Left lung (tissue), 4 donors: ENCODE measurements at regions not wholly inside any gene's neighbourhood (a gene's known extent, or its start where the extent isn't known, plus 50 kb on each side); places are given as distances from the start of the nearest gene placed in this dataset.

ENCODE experiments used
- ATAC-seq: fragments of 200-7000 bp; cut with Tn5 transposase; one replicate; pipeline ENCODE4 v1.9.1; 2020; ENCODE audit warnings: moderate library complexity
- DNase-seq, 4 donors: peaks; one replicate each; pipeline ENCODE4 v3.0.0-alpha.2; 2013 to 2020
- H3K27ac ChIP-seq, 2 donors: fragments of 200-600 bp; sonication (generic) in 1 of 2; one replicate each; pipeline versions ENCODE4 v1.5.0 to v1.8.0; 2020 to 2021
- H3K27me3 ChIP-seq, 2 donors: fragments of 200-600 bp; sonication (generic) in 1 of 2; one replicate each; pipeline versions ENCODE4 v1.5.0 to v1.8.0; 2020 to 2021
- H3K36me3 ChIP-seq, 2 donors: fragments of 200-600 bp; sonication (generic) in 1 of 2; one replicate each; pipeline versions ENCODE4 v1.5.0 to v1.8.0; 2020 to 2021
- H3K4me1 ChIP-seq, 2 donors: fragments of 200-600 bp; one replicate each; pipeline ENCODE4 v1.8.0; 2021
- H3K4me3 ChIP-seq, 2 donors: fragments of 200-600 bp; sonication (generic) in 1 of 2; one replicate each; pipeline versions ENCODE4 v1.5.0 to v1.8.0; 2020 to 2021; ENCODE audit warnings: mild to moderate bottlenecking in 1 of 2
- H3K9me3 ChIP-seq, 2 donors: fragments of 200-600 bp; sonication (generic) in 1 of 2; one replicate each; pipeline versions ENCODE4 v1.5.0 to v1.8.0; 2020 to 2021
- CTCF ChIP-seq, 2 donors: fragments of 200-600 bp; sonication (generic) in 1 of 2; IDR thresholded peaks; one replicate each; pipeline versions ENCODE4 v1.5.0 to v1.8.0; 2021; ENCODE audit warnings: antibody characterized with exemption in 2 of 2
- intact Hi-C, 2 donors: fragments of 100-400 bp; cut with DNase I; formaldehyde crosslinking; loops; one replicate each; pipeline versions ENCODE4 v1.11.2 to v1.14.2; 2022
- donor health status: DM: no; HTN: yes; CAD: no.
- donor health status: DM: no; HTN: no; CAD: no.

- Histone ChIP-seq H3K9me3 (no peaks in the 10 kb centered on the region), H3K4me1 (no peaks in the 10 kb centered on the region), H3K27ac (no peak overlapping the region), H3K4me3 (no peak overlapping the region), H3K36me3 (no peaks in the 10 kb centered on the region), H3K27me3 (no peaks in the 10 kb centered on the region)
- DNase-seq: no peak
- intact Hi-C loops: no loop called here
- no peak for TF ChIP-seq CTCF (IDR thresholded peaks at IDR 0.05)
- ATAC-seq: no peak
Measured at GRCh38 chr13:105436943-105437342, 1098.5 kb downstream of the EFNB2 start.

- no peak for ATAC-seq
- Histone ChIP-seq H3K9me3 (no peaks in the 10 kb centered on the region), H3K27ac (no peak overlapping the region), H3K36me3 (no peaks in the 10 kb centered on the region), H3K4me1 (no peaks in the 10 kb centered on the region), H3K4me3 (no peak overlapping the region), H3K27me3 (no peaks in the 10 kb centered on the region)
- no peak for TF ChIP-seq CTCF (IDR thresholded peaks at IDR 0.05)
- DNase-seq: no peak
- intact Hi-C loops: no loop called here
Measured at GRCh38 chr13:105432438-105432837, 1103.0 kb downstream of the EFNB2 start.

- no peak overlapping the region for H3K27ac ChIP-seq
- H3K4me1 ChIP-seq: no peaks in the 10 kb centered on the region
- DNase-seq: no peak
- H3K36me3 ChIP-seq: no peaks in the 10 kb centered on the region
- no peak overlapping the region for H3K4me3 ChIP-seq
- H3K27me3 ChIP-seq: no peaks in the 10 kb centered on the region
- TF ChIP-seq CTCF (IDR thresholded peaks at IDR 0.05): no peak
- no peaks in the 10 kb centered on the region for H3K9me3 ChIP-seq
- intact Hi-C loops: no loop called here
- ATAC-seq: no peak
Measured at GRCh38 chr13:105428811-105429210, 1106.7 kb downstream of the EFNB2 start.

- intact Hi-C loops: no loop called here
- ATAC-seq (no peak), DNase-seq (no peak)
- Histone ChIP-seq H3K4me1 (no peaks in the 10 kb centered on the region), H3K9me3 (no peaks in the 10 kb centered on the region), H3K36me3 (no peaks in the 10 kb centered on the region), H3K4me3 (no peak overlapping the region), H3K27me3 (no peaks in the 10 kb centered on the region), H3K27ac (no peak overlapping the region)
- TF ChIP-seq CTCF (IDR thresholded peaks at IDR 0.05): no peak
Measured at GRCh38 chr13:105426441-105426840, 1109.0 kb downstream of the EFNB2 start.

- Histone ChIP-seq H3K27me3 (no peaks in the 10 kb centered on the region), H3K9me3 (no peaks in the 10 kb centered on the region), H3K4me3 (no peak overlapping the region), H3K4me1 (no peaks in the 10 kb centered on the region), H3K36me3 (no peaks in the 10 kb centered on the region), H3K27ac (no peak overlapping the region)
- no peak for TF ChIP-seq CTCF (IDR thresholded peaks at IDR 0.05)
- intact Hi-C loops: no loop called here
- DNase-seq (no peak), ATAC-seq (no peak)
Measured at GRCh38 chr13:105414639-105415038, 1120.8 kb downstream of the EFNB2 start.
